GM21526 (cell line): ENCODE measurements at regions not wholly inside any gene's neighbourhood (a gene's known extent, or its start where the extent isn't known, plus 50 kb on each side); places are given as distances from the start of the nearest gene placed in this dataset.
"Not testable (repeated sequence)": the region's sequence is repeated elsewhere in the genome, so short reads cannot be mapped to it uniquely, and the experiment has no call there.

Experiments
- ATAC-seq: cut with Tn5 transposase; IDR thresholded peaks from one replicate; pipeline ENCODE4 v1.9.1; 2021; ENCODE audit warnings: moderate library complexity; ENCODE audit not compliant: unreplicated experiment, low FRiP score

GRCh38 chr7:125085084-125085483, 155.5 kb upstream of the POT1 start:
- no peak for ATAC-seq

GRCh38 chr7:125084196-125084595, 154.6 kb upstream of the POT1 start:
- no peak for ATAC-seq

- ATAC-seq = no peak
Measured at GRCh38 chr7:125074141-125074540, 144.5 kb upstream of the POT1 start.

GRCh38 chr7:125065546-125065945, 135.9 kb upstream of the POT1 start:
- no peak for ATAC-seq

- no peak for ATAC-seq
Measured at GRCh38 chr7:125065001-125065400, 135.4 kb upstream of the POT1 start.

GRCh38 chr7:125061776-125062397, 132.3 kb upstream of the POT1 start:
- peak; percentile 93 for ATAC-seq

- ATAC-seq = not testable (repeated sequence)
Measured at GRCh38 chr7:125061083-125061745, 131.6 kb upstream of the POT1 start.

- no peak for ATAC-seq
Measured at GRCh38 chr7:125059861-125060456, 130.3 kb upstream of the POT1 start.

GRCh38 chr7:125057963-125058362, 128.3 kb upstream of the POT1 start:
- ATAC-seq = no peak

GRCh38 chr7:125055376-125055775, 125.8 kb upstream of the POT1 start:
- no peak for ATAC-seq

- ATAC-seq = no peak
Measured at GRCh38 chr7:125046767-125047166, 117.1 kb upstream of the POT1 start.

GRCh38 chr7:125033506-125033905, 103.9 kb upstream of the POT1 start:
- no peak for ATAC-seq

- ATAC-seq = no peak
Measured at GRCh38 chr7:125032943-125033342, 103.3 kb upstream of the POT1 start.

GRCh38 chr7:125030756-125031387, 101.2 kb upstream of the POT1 start:
- ATAC-seq = no peak

- ATAC-seq = no peak
Measured at GRCh38 chr7:125025620-125026019, 96.0 kb upstream of the POT1 start.

GRCh38 chr7:125020801-125021200, 91.2 kb upstream of the POT1 start:
- ATAC-seq = no peak

GRCh38 chr7:125010540-125010939, 80.9 kb upstream of the POT1 start:
- ATAC-seq = no peak

GRCh38 chr7:124996778-124997177, 67.2 kb upstream of the POT1 start:
- peak; percentile 87 for ATAC-seq

GRCh38 chr7:124992851-124993562, 63.4 kb upstream of the POT1 start:
- ATAC-seq = no peak

GRCh38 chr7:124989911-124990310, 60.3 kb upstream of the POT1 start:
- no peak for ATAC-seq
